ENCODE measurements at regions not wholly inside any gene's neighbourhood (a gene's known extent, or its start where the extent isn't known, plus 50 kb on each side); places are given as distances from the start of the nearest gene placed in this dataset.

GRCh38 chr1:29845910-29846309 is 609.6 kb downstream of the PTPRU start:
- H3K4me1 ChIP-seq (ENCODE audit: low read depth): no peaks in the 10 kb centered on the region
- no peak overlapping the region for H3K4me3 ChIP-seq
- DNase-seq (no peak), ATAC-seq (no peak)
- TF ChIP-seq CTCF (IDR thresholded peaks at IDR 0.05): no peak
- intact Hi-C loops (cut with DNase I, micrococcal nuclease): loop anchor here in 1 of 2 donors (10.0 kb wide), 1 partner anchor 611 kb away; the partner anchor contains the start of genes MECR and PTPRU
- H3K36me3 ChIP-seq (ENCODE audit: low read depth): no peaks in the 10 kb centered on the region
- H3K9me3 ChIP-seq: peaks cover 11% of the 10 kb centered on the region

GRCh38 chr1:29842130-29842529 is 605.8 kb downstream of the PTPRU start:
- no peak for TF ChIP-seq CTCF (IDR thresholded peaks at IDR 0.05)
- H3K4me1 ChIP-seq (ENCODE audit: low read depth): no peaks in the 10 kb centered on the region
- ATAC-seq (no peak), DNase-seq (no peak)
- intact Hi-C loops (cut with DNase I, micrococcal nuclease): loop anchor here in 1 of 2 donors (10.0 kb wide), 1 partner anchor 607 kb away; the partner anchor contains the start of genes MECR and PTPRU
- H3K36me3 ChIP-seq (ENCODE audit: low read depth): no peaks in the 10 kb centered on the region
- peaks cover 11% of the 10 kb centered on the region for H3K9me3 ChIP-seq
- H3K4me3 ChIP-seq: no peak overlapping the region

- no peak for TF ChIP-seq CTCF (IDR thresholded peaks at IDR 0.05)
- DNase-seq (no peak), ATAC-seq (no peak)
- Histone ChIP-seq H3K4me3 (no peak overlapping the region), H3K4me1 (ENCODE audit: low read depth) (no peaks in the 10 kb centered on the region), H3K36me3 (ENCODE audit: low read depth) (no peaks in the 10 kb centered on the region), H3K9me3 (peaks cover 11% of the 10 kb centered on the region)
- intact Hi-C loops (cut with DNase I, micrococcal nuclease): loop anchor here in 1 of 2 donors (10.0 kb wide), 1 partner anchor 605 kb away; the partner anchor contains the start of genes MECR and PTPRU
Observed at GRCh38 chr1:29839726-29840125, 603.4 kb downstream of the PTPRU start.

- intact Hi-C loops (cut with DNase I, micrococcal nuclease): no loop called here
- ATAC-seq: no peak
- no peak for TF ChIP-seq CTCF (IDR thresholded peaks at IDR 0.05)
- peaks cover 11% of the 10 kb centered on the region for H3K9me3 ChIP-seq
- no peaks in the 10 kb centered on the region for H3K36me3 ChIP-seq (ENCODE audit: low read depth)
- H3K4me1 ChIP-seq (ENCODE audit: low read depth): no peaks in the 10 kb centered on the region
- DNase-seq: no peak
- H3K4me3 ChIP-seq: no peak overlapping the region
Observed at GRCh38 chr1:29838738-29839320, 602.5 kb downstream of the PTPRU start.

- no peak overlapping the region for H3K4me3 ChIP-seq
- H3K9me3 ChIP-seq: peaks cover 3% of the 10 kb centered on the region
- no peaks in the 10 kb centered on the region for H3K36me3 ChIP-seq (ENCODE audit: low read depth)
- TF ChIP-seq CTCF (IDR thresholded peaks at IDR 0.05): no peak
- ATAC-seq: no peak
- H3K4me1 ChIP-seq (ENCODE audit: low read depth): no peaks in the 10 kb centered on the region
- no peak for DNase-seq
- intact Hi-C loops (cut with DNase I, micrococcal nuclease): no loop called here
Observed at GRCh38 chr1:29836651-29837646, 600.6 kb downstream of the PTPRU start.

Data from mucosa of descending colon (tissue), 3 donors.